Breast epithelium (tissue), 3 donors: ENCODE measurements at regions not wholly inside any gene's neighbourhood (a gene's known extent, or its start where the extent isn't known, plus 50 kb on each side); places are given as distances from the start of the nearest gene placed in this dataset.

Experiments
- POLR2A ChIP-seq: fragments of 450-650 bp; IDR thresholded peaks from one replicate; pipeline ENCODE4 v1.6.1; 2016; ENCODE audit warnings: antibody characterized with exemption, mild to moderate bottlenecking, moderate library complexity
- POLR2AphosphoS5 ChIP-seq, 3 donors: sonication (generic); formaldehyde crosslinking; IDR thresholded peaks; one replicate each; pipeline ENCODE4 v1.6.1; 2017; ENCODE audit warnings: antibody characterized with exemption in 3 of 3
- TF ChIP-seq, protein P1 (sequence below), 3 donors: fragments of 450-650 bp; IDR thresholded peaks; one replicate each; pipeline ENCODE4 v1.5.1; 2016 to 2017; ENCODE audit warnings: antibody characterized with exemption in 3 of 3, mild to moderate bottlenecking in 3 of 3, moderate library complexity in 3 of 3

GRCh38 chr5:110335361-110336066 lies 391.0 kb downstream of the TMEM232 start:
- TF ChIP-seq, protein P1, sequence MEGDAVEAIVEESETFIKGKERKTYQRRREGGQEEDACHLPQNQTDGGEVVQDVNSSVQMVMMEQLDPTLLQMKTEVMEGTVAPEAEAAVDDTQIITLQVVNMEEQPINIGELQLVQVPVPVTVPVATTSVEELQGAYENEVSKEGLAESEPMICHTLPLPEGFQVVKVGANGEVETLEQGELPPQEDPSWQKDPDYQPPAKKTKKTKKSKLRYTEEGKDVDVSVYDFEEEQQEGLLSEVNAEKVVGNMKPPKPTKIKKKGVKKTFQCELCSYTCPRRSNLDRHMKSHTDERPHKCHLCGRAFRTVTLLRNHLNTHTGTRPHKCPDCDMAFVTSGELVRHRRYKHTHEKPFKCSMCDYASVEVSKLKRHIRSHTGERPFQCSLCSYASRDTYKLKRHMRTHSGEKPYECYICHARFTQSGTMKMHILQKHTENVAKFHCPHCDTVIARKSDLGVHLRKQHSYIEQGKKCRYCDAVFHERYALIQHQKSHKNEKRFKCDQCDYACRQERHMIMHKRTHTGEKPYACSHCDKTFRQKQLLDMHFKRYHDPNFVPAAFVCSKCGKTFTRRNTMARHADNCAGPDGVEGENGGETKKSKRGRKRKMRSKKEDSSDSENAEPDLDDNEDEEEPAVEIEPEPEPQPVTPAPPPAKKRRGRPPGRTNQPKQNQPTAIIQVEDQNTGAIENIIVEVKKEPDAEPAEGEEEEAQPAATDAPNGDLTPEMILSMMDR (IDR thresholded peaks at IDR 0.05) = no peak
- TF ChIP-seq POLR2A (no peak), POLR2AphosphoS5 (IDR thresholded peaks at IDR 0.05) (no peak)
